ENCODE measurements at regions not wholly inside any gene's neighbourhood (a gene's known extent, or its start where the extent isn't known, plus 50 kb on each side); places are given as distances from the start of the nearest gene placed in this dataset.

GRCh38 chr1:173333581-173333980 is 126.5 kb upstream of the TNFSF4 start:
- H3K9ac ChIP-seq (replicated peaks in 1 of 4; ENCODE audit: extremely low read depth in 1 of 4, low read depth in 3 of 4, low read length in 3 of 4): no peak overlapping the region
- DNase-seq (ENCODE audit: low read depth in 1 of 2, low spot score in 2 of 2) (no peak), FAIRE-seq (no peak)
- H3K4ac ChIP-seq (replicated peaks; ENCODE audit: insufficient read length, low read depth, low read length): no peak overlapping the region
- H3K27me3 ChIP-seq (replicated peaks in 1 of 4; ENCODE audit: control insufficient read depth in 3 of 4, extremely low read depth in 1 of 4, insufficient read depth in 3 of 4, low read length in 3 of 4): no peaks in the 10 kb centered on the region
- H2BK5ac ChIP-seq (ENCODE audit: low read depth, low read length): no peak overlapping the region
- no peaks in the 10 kb centered on the region for H3K79me2 ChIP-seq (ENCODE audit: control insufficient read depth in 1 of 2, insufficient read depth in 2 of 2, low read length in 2 of 2)
- POLR2A ChIA-PET (ENCODE audit: partially characterized antibody): no interaction called here
- no peaks in the 10 kb centered on the region for H3K79me1 ChIP-seq (ENCODE audit: low read depth, low read length)
- no peak overlapping the region for H3K14ac ChIP-seq (ENCODE audit: insufficient read length)
- H3K36me3 ChIP-seq (ENCODE audit: control insufficient read depth in 2 of 4, insufficient read depth in 4 of 4, low read length in 3 of 4): no peaks in the 10 kb centered on the region
- H3K23me2 ChIP-seq (ENCODE audit: low read depth, low read length): no peaks in the 10 kb centered on the region
- H4K20me1 ChIP-seq (replicated peaks in 1 of 2; ENCODE audit: control insufficient read depth in 1 of 2, insufficient read depth in 2 of 2, low read length in 2 of 2): no peaks in the 10 kb centered on the region
- H3K4me1 ChIP-seq (replicated peaks in 1 of 4; ENCODE audit: control insufficient read depth in 3 of 4, insufficient read depth in 4 of 4, low read length in 3 of 4): no peaks in the 10 kb centered on the region
- no peak overlapping the region for H3K4me3 ChIP-seq (ENCODE audit: extremely low read depth in 1 of 4, insufficient read depth in 2 of 4, low read depth in 3 of 4, low read length in 4 of 4)
- no peaks in the 10 kb centered on the region for H3K9me3 ChIP-seq (ENCODE audit: insufficient read depth in 2 of 2, low read depth in 1 of 2, low read length in 1 of 2)
- 92% methylated on average over 1 of the region's 1 CpG; no CpG with 5 or more reads in 1 of the 2 experiments for whole genome bisulfite sequencing, 2 experiments (ENCODE audit: extremely low coverage in 1 of 2, insufficient coverage in 1 of 2, insufficient read length in 1 of 2, insufficient replicate concordance in 2 of 2, low coverage in 1 of 2, low lambda C conversion rate in 2 of 2, missing lambda C conversion rate in 1 of 2)
- H2BK12ac ChIP-seq (ENCODE audit: low read depth, low read length): no peak overlapping the region
- H2BK120ac ChIP-seq (replicated peaks; ENCODE audit: low read depth, low read length): no peak overlapping the region
- H4K5ac ChIP-seq (ENCODE audit: insufficient read length, low read depth, low read length): no peak overlapping the region
- H3K56ac ChIP-seq (replicated peaks; ENCODE audit: insufficient read length, low read depth, low read length): no peak overlapping the region
- H3K4me2 ChIP-seq (ENCODE audit: insufficient read depth in 1 of 2, low read depth in 2 of 2, low read length in 2 of 2): no peak overlapping the region
- no peak overlapping the region for H4K91ac ChIP-seq (replicated peaks; ENCODE audit: insufficient read length, low read length)
- H2AFZ ChIP-seq (ENCODE audit: low read length): no peak overlapping the region
- H2BK20ac ChIP-seq (ENCODE audit: low read length): no peak overlapping the region
- no peak overlapping the region for H2AK5ac ChIP-seq (ENCODE audit: low read depth, low read length)
- no peak overlapping the region for H3K27ac ChIP-seq (ENCODE audit: low read depth, low read length)
- no peak overlapping the region for H4K8ac ChIP-seq (ENCODE audit: extremely low read depth, insufficient read depth, low read length)
- H3K23ac ChIP-seq (ENCODE audit: insufficient read length): no peak overlapping the region
- H2BK15ac ChIP-seq (ENCODE audit: low read length): no peak overlapping the region
- CTCF ChIA-PET (ENCODE audit: partially characterized antibody): interaction anchor here (1.1 kb wide), 1 partner anchor 78 kb away, joined by 3 read pairs; no protein-coding TSS in a partner anchor
- no peak overlapping the region for H3K18ac ChIP-seq (ENCODE audit: extremely low read depth, low read length)
- TF ChIP-seq CHD7 (IDR thresholded peaks at IDR 0.05; ENCODE audit: insufficient replicate concordance, low read length): no peak

Data from H1 (cell line).